ENCODE measurements at regions not wholly inside any gene's neighbourhood (a gene's known extent, or its start where the extent isn't known, plus 50 kb on each side); places are given as distances from the start of the nearest gene placed in this dataset.
"Not testable (repeated sequence)": the region's sequence is repeated elsewhere in the genome, so short reads cannot be mapped to it uniquely, and the experiment has no call there.

- DNase-seq (ENCODE audit: low read depth) = no peak
- TF ChIP-seq, protein P1, sequence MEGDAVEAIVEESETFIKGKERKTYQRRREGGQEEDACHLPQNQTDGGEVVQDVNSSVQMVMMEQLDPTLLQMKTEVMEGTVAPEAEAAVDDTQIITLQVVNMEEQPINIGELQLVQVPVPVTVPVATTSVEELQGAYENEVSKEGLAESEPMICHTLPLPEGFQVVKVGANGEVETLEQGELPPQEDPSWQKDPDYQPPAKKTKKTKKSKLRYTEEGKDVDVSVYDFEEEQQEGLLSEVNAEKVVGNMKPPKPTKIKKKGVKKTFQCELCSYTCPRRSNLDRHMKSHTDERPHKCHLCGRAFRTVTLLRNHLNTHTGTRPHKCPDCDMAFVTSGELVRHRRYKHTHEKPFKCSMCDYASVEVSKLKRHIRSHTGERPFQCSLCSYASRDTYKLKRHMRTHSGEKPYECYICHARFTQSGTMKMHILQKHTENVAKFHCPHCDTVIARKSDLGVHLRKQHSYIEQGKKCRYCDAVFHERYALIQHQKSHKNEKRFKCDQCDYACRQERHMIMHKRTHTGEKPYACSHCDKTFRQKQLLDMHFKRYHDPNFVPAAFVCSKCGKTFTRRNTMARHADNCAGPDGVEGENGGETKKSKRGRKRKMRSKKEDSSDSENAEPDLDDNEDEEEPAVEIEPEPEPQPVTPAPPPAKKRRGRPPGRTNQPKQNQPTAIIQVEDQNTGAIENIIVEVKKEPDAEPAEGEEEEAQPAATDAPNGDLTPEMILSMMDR (conservative IDR thresholded peaks at IDR 0.05; ENCODE audit: low read depth, low read length) = no peak
Observed at GRCh38 chr18:76042511-76042910, 452.5 kb downstream of the ZNF516 start.

GRCh38 chr18:76018210-76018609, 476.8 kb downstream of the ZNF516 start:
- TF ChIP-seq, protein P1 (conservative IDR thresholded peaks at IDR 0.05; ENCODE audit: low read depth, low read length) = no peak
- DNase-seq (ENCODE audit: low read depth) = no peak
- no peak overlapping the region for H3K4me3 ChIP-seq (ENCODE audit: low read length)

More at GRCh38 chr18:76042511-76042910, 452.5 kb downstream of the ZNF516 start:
- no peak overlapping the region for H3K4me3 ChIP-seq (ENCODE audit: low read length)

GRCh38 chr18:76013057-76013456, 482.0 kb downstream of the ZNF516 start:
- no peak for DNase-seq (ENCODE audit: low read depth)
- TF ChIP-seq, protein P1 (conservative IDR thresholded peaks at IDR 0.05; ENCODE audit: low read depth, low read length) = no peak
- no peak overlapping the region for H3K4me3 ChIP-seq (ENCODE audit: low read length)

DNA sequence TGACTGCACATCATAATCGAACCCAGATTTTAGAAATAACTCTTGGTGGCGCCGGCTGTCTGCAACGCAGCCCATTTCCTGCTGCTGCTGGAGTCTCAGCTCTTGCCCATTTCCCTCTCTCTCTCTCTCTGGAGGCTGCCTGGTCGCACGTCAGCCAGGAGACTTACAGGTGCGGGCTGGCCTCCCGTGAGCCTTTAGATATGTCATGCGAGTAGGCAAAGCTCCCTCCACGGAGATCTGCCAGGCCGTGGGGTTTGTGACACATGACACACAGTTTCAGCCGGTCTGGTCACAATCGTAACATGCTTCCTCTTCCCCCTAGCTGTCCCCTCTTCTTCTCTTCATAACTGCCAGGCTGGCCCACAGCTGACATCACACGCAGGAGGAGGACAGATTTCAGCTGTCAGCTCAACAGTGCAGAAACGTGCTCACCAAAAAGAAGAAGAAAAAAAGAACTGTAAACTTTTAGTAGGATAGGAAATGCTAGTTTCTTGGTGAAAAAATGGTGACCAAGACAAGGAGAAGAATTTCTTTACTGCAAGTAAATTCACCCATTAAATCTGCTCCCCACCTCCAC, 489.3 kb downstream of the ZNF516 start:
- no peak overlapping the region for H3K4me3 ChIP-seq (ENCODE audit: low read length)
- TF ChIP-seq, protein P1 (conservative IDR thresholded peaks at IDR 0.05; ENCODE audit: low read depth, low read length) = no peak
- no peak for DNase-seq (ENCODE audit: low read depth)

DNA sequence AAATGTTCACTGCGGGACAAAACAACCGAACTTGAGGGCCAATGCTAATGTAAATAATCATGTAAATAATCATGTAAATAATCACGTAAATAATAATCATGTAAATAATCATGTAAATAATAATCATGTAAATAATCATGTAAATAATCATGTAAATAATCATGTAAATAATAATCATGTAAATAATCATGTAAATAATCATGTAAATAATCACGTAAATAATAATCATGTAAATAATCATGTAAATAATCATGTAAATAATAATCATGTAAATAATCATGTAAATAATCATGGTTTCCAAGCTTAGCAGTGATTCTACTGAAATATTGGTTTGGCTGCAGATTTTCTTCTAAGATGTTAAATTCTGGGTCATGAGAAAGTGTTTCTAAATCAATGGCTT, 507.1 kb downstream of the ZNF516 start:
- H3K4me3 ChIP-seq (ENCODE audit: low read length); DNase-seq (ENCODE audit: low read depth): not testable (repeated sequence)

DNA sequence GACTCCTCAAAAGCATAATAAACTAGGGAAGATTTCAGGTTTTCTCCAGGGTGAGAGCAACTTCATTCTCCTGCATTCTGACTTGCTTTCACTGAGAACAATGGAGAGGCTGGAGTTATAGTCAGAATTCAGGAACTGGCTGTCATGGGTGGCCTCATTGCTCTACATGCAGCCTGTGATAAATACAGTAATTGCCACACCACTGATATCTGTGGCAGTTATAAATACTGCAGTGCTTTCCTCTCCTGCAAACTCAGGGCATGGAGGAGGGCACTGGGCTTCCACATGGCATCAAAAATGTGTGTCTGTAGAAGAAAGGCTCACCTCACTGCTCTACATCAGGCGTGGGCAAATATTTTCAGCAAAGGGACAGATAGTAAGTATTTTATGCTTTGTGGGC, 510.2 kb downstream of the ZNF516 start:
- DNase-seq (ENCODE audit: low read depth) = no peak

GRCh38 chr18:75981102-75981501, 513.9 kb downstream of the ZNF516 start:
- TF ChIP-seq, protein P1 (conservative IDR thresholded peaks at IDR 0.05; ENCODE audit: low read depth, low read length) = no peak
- DNase-seq (ENCODE audit: low read depth) = no peak

More for the DNA sequence above, 510.2 kb downstream of the ZNF516 start:
- no peak overlapping the region for H3K4me3 ChIP-seq (ENCODE audit: low read length)
- TF ChIP-seq, protein P1 (conservative IDR thresholded peaks at IDR 0.05; ENCODE audit: low read depth, low read length) = no peak

More at GRCh38 chr18:75981102-75981501, 513.9 kb downstream of the ZNF516 start:
- no peak overlapping the region for H3K4me3 ChIP-seq (ENCODE audit: low read length)

All from retinal pigment epithelial cell (primary cell).